Heart right ventricle (tissue), 16 donors: ENCODE measurements at regions not wholly inside any gene's neighbourhood (a gene's known extent, or its start where the extent isn't known, plus 50 kb on each side); places are given as distances from the start of the nearest gene placed in this dataset.
A peak's percentile ranks its signal among the peaks of the same experiment; 100 is the strongest.
"Not testable (repeated sequence)": the region's sequence is repeated elsewhere in the genome, so short reads cannot be mapped to it uniquely, and the experiment has no call there.

Experiments used
- ATAC-seq, 8 donors: fragments of 200-7000 bp; cut with Tn5 transposase; one replicate each; pipeline ENCODE4 v1.9.1; 2020; ENCODE audit warnings: mild to moderate bottlenecking in 8 of 8, moderate library complexity in 8 of 8, moderate number of reproducible peaks in 1 of 8
- DNase-seq, 2 donors: peaks; one replicate each; pipeline ENCODE4 v3.0.0-alpha.2; 2020
- H3K27ac ChIP-seq, 10 donors: fragments of 200-600 bp; sonication (generic) in 2 of 10; one replicate each; pipeline versions ENCODE4 v1.5.0 to v1.8.0; 2020 to 2022; ENCODE audit warnings: mild to moderate bottlenecking in 3 of 10
- H3K27me3 ChIP-seq, 7 donors: fragments of 200-600 bp; one replicate each; pipeline ENCODE4 v1.8.0; 2021 to 2022; ENCODE audit warnings: mild to moderate bottlenecking in 2 of 7
- H3K36me3 ChIP-seq, 9 donors: fragments of 200-600 bp; sonication (generic) in 1 of 9; one replicate each; pipeline versions ENCODE4 v1.5.0 to v1.8.0; 2020 to 2022; ENCODE audit warnings: mild to moderate bottlenecking in 2 of 9
- H3K4me1 ChIP-seq, 9 donors: fragments of 200-600 bp; sonication (generic) in 1 of 9; one replicate each; pipeline versions ENCODE4 v1.5.0 to v1.8.0; 2020 to 2022; ENCODE audit warnings: mild to moderate bottlenecking in 4 of 9
- H3K4me3 ChIP-seq, 10 donors: fragments of 200-600 bp; sonication (generic) in 2 of 10; one replicate each; pipeline versions ENCODE4 v1.5.0 to v1.8.0; 2020 to 2022; ENCODE audit warnings: mild to moderate bottlenecking in 7 of 10, moderate library complexity in 2 of 10
- H3K9me3 ChIP-seq, 11 donors: fragments of 200-600 bp in 10 of 11; sonication (generic) in 2 of 11; one replicate each; pipeline versions ENCODE4 v1.5.0 to v1.8.0; 2013 to 2022; ENCODE audit warnings: mild to moderate bottlenecking in 2 of 11, control low read depth in 1 of 11, moderate library complexity in 1 of 11
- WGBS, 2 donors: extraction: QIAGEN DNeasy Blood & Tissue Kit; methylation state at CpG; one replicate each; pipeline ENCODE4 v1.1.7; 2013; ENCODE audit warnings: inconsistent platforms in 1 of 2; 5-methylcytosine and 5-hydroxymethylcytosine counted together
- intact Hi-C, 10 donors: fragments of 100-400 bp; cut with DNase I; formaldehyde crosslinking; loops; one replicate each; pipeline versions ENCODE4 v1.11.1 to v1.14.2; 2022
- TF ChIP-seq, protein P1 (sequence below), 9 donors: fragments of 200-600 bp; sonication (generic) in 2 of 9; IDR thresholded peaks; one replicate each; pipeline versions ENCODE4 v1.5.0 to v1.8.0; 2021 to 2022; ENCODE audit warnings: antibody characterized with exemption in 9 of 9, mild to moderate bottlenecking in 5 of 9, moderate library complexity in 1 of 9
- donor health status: Arrhythmogenic right ventricular cardiomyopathy.
- donor health status: ischemic (EF 13 %, LVEDD 7.1; RV severe dilation, severe dysfunction).
- donor health status: healthy with polysubstance abuse.
- donor health status: DM: no; HTN: yes; CAD: no.
- donor health status: DM: no; HTN: no; CAD: no.
- donor health status: ischemic (EF 25% LVEDD 6.9; RV normal size, moderate dysfunction).
- donor health status: ischemic (EF 25% LVEDD 5.7; RV mildly dilated, moderate dysfunction).
- donor health status: healthy.
- donor health status: DM: yes; HTN: yes; CAD: no.
- donor health status: Ischemic cardiomyopathy.
- donor health status: ischemic (EF 35%, LVEDD 5.7; RV mildly dilated, moderate dysfunction).
- donor health status: nonischemic (EF 11% LVEDD 7.7; RV severe dilation, severe dysfunction).
- donor health status: DM: yes; HTN: yes; CAD: no.
- donor health status: PGD.
- donor health status: ischemic (EF 29% LVEDD 5.4; RV normal size, mild dysfunction).
- donor health status: nonischemic (EF 23%, LVEDD 6.1; RV moderate dilation, normal function).

DNA sequence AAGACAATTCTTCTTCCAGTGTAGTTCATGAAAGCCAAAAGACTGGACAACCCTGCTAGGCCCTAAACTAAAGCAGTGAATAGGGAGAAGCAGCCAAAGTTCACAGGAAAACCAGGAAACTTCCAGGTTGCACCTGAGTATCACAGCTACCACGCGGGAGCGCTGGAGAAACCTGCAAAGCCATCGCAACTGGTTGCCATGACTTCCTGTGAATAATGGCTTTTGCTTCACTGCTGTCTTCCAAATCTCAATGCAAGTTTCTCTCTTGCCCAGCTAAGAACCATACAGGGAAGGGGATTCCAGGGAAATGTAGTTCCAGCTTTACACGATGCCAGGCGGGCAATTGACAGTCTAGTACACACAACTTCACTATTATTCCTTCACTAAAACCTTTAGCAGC is 114.1 kb downstream of the GXYLT1 start:
- Histone ChIP-seq H3K4me1 (no peaks in the 10 kb centered on the region), H3K9me3 (no peaks in the 10 kb centered on the region), H3K4me3 (no peak overlapping the region), H3K36me3 (no peaks in the 10 kb centered on the region), H3K27ac (no peak overlapping the region), H3K27me3 (no peaks in the 10 kb centered on the region)
- ATAC-seq (no peak), DNase-seq (no peak)
- WGBS, 2 donors, result 95% methylated on average over 6 of the region's 6 CpGs
- TF ChIP-seq, protein P1, sequence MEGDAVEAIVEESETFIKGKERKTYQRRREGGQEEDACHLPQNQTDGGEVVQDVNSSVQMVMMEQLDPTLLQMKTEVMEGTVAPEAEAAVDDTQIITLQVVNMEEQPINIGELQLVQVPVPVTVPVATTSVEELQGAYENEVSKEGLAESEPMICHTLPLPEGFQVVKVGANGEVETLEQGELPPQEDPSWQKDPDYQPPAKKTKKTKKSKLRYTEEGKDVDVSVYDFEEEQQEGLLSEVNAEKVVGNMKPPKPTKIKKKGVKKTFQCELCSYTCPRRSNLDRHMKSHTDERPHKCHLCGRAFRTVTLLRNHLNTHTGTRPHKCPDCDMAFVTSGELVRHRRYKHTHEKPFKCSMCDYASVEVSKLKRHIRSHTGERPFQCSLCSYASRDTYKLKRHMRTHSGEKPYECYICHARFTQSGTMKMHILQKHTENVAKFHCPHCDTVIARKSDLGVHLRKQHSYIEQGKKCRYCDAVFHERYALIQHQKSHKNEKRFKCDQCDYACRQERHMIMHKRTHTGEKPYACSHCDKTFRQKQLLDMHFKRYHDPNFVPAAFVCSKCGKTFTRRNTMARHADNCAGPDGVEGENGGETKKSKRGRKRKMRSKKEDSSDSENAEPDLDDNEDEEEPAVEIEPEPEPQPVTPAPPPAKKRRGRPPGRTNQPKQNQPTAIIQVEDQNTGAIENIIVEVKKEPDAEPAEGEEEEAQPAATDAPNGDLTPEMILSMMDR (IDR thresholded peaks at IDR 0.05), result no peak
- intact Hi-C loops, result loop anchor here in 1 of 10 donors (2.0 kb wide), 1 partner anchor 46 kb away; no protein-coding TSS in a partner anchor

GRCh38 chr12:42027546-42027945 is 117.1 kb downstream of the GXYLT1 start:
- Histone ChIP-seq H3K36me3 (no peaks in the 10 kb centered on the region), H3K27ac (no peak overlapping the region), H3K9me3 (no peaks in the 10 kb centered on the region), H3K4me3 (no peak overlapping the region), H3K4me1 (peaks cover 0 to 9% (median 0%) of the 10 kb centered on the region in 9 donors), H3K27me3 (no peaks in the 10 kb centered on the region)
- intact Hi-C loops, result loop anchor here in 5 of 10 donors (5.0 to 10.0 kb wide), 4 partner anchors 93 to 1080 kb away; no protein-coding TSS in a partner anchor
- ATAC-seq (peak in 2 of 8 donors; percentile 38 to 39), DNase-seq (no peak)
- TF ChIP-seq, protein P1 (IDR thresholded peaks at IDR 0.05), result no peak
- 69 to 80% methylated on average over 5 of the region's 5 CpGs for WGBS, 2 donors

DNA sequence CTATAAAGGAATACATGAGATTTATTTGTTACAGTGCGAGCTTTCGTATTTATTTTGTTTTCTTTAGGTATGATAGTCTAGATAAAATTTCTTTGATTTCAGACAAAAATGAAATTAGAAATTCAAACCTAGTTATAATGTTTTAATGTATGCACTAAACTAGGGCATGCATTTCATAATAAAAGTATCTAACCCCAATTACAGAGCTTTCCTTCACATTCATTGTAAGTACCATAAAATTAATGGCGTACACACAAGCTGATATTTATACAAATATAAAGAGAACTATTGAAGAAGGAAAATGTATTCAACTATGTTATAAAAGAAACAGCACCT is 120.2 kb downstream of the GXYLT1 start:
- 22 to 24% methylated on average over 3 of the region's 3 CpGs for WGBS, 2 donors
- Histone ChIP-seq H3K9me3 (no peaks in the 10 kb centered on the region), H3K4me1 (peaks cover 0 to 17% (median 4%) of the 10 kb centered on the region in 9 donors), H3K27ac (no peak overlapping the region), H3K27me3 (no peaks in the 10 kb centered on the region), H3K36me3 (no peaks in the 10 kb centered on the region), H3K4me3 (peak overlapping the region in 5 of 10 donors; percentile 45 to 59 (median 52))
- TF ChIP-seq, protein P1 (IDR thresholded peaks at IDR 0.05), result peak in 3 of 9 donors; percentile 1 to 8 (median 3)
- ATAC-seq, result no peak
- no peak for DNase-seq
- intact Hi-C loops, result loop anchor here in 9 of 10 donors (2.0 to 10.0 kb wide), 9 partner anchors 90 to 1077 kb away; no protein-coding TSS in a partner anchor

DNA sequence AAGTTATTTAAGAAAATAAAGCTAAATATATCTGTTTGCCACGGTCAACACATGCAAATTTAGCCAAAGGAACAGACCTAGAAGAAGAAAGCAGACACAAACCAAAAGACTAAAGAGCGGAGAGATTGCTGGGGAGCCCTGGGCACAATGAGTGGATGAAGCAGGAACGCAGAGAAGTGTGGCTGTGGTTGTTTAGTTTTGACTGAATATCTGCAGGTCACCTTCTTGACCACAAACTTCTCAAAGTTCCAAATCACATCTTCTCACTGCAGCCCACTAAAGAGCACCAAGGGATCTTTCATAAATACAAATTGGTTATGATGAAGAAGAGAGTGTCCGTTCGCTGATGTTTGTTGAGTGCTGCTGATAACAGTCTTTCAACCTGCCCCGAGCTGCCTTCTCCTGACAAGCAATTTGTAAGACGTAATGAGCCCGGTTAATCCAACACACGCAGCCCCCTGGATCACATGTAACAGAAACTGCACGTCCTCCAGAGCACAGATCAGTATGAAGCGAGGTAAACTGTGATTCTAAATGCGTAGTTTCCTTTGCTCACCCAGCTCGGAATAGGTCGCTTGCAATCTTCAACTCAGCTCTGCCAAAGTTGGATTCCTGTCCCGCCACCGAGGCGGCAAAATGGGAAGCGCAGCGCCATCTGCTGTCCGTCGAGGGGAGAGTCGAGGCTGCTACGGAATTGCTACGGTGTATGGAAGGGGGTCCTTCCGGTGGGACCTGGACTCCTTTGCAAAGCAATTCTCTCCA is 120.8 kb downstream of the GXYLT1 start:
- ATAC-seq, result peak; percentile 72 to 92 (median 89)
- intact Hi-C loops, result loop anchor here (2.0 to 10.0 kb wide), 10 partner anchors 89 to 1077 kb away; no protein-coding TSS in a partner anchor
- H3K9me3 ChIP-seq, result no peaks in the 10 kb centered on the region
- TF ChIP-seq, protein P1 (IDR thresholded peaks at IDR 0.05), result peak; percentile 81 to 97 (median 95)
- 11 to 12% methylated on average over 25 of the region's 25 CpGs for WGBS, 2 donors
- H3K27ac ChIP-seq, result no peak overlapping the region
- peak; percentile 67 to 81 for DNase-seq
- H3K4me1 ChIP-seq, result peaks cover 0 to 17% (median 4%) of the 10 kb centered on the region in 9 donors
- peak overlapping the region in 8 of 10 donors; percentile 9 to 59 (median 48) for H3K4me3 ChIP-seq
- no peaks in the 10 kb centered on the region for H3K27me3 ChIP-seq
- no peaks in the 10 kb centered on the region for H3K36me3 ChIP-seq

GRCh38 chr12:42021937-42022336 is 122.7 kb downstream of the GXYLT1 start:
- not testable (repeated sequence) for ATAC-seq, H3K27me3 ChIP-seq, DNase-seq, H3K9me3 ChIP-seq, H3K27ac ChIP-seq, H3K36me3 ChIP-seq, H3K4me3 ChIP-seq
- peaks cover 0 to 17% (median 4%) of the 10 kb centered on the region in 9 donors for H3K4me1 ChIP-seq
- WGBS, 2 donors, result 95 to 96% methylated on average over 9 of the region's 9 CpGs
- intact Hi-C loops, result loop anchor here in 8 of 10 donors (2.0 to 10.0 kb wide), 10 partner anchors 87 to 1075 kb away; no protein-coding TSS in a partner anchor
